ENCODE measurements at regions not wholly inside any gene's neighbourhood (a gene's known extent, or its start where the extent isn't known, plus 50 kb on each side); places are given as distances from the start of the nearest gene placed in this dataset.

- Histone ChIP-seq H2BK12ac (ENCODE audit: low read depth, low read length) (no peak overlapping the region), H2AFZ (ENCODE audit: low read length) (no peak overlapping the region), H3K18ac (ENCODE audit: extremely low read depth, low read length) (no peak overlapping the region), H3K23ac (ENCODE audit: insufficient read length) (no peak overlapping the region), H2BK5ac (ENCODE audit: low read depth, low read length) (no peak overlapping the region), H3K4me3 (ENCODE audit: extremely low read depth in 1 of 4, insufficient read depth in 2 of 4, low read depth in 3 of 4, low read length in 4 of 4) (no peak overlapping the region), H3K79me1 (ENCODE audit: low read depth, low read length) (no peaks in the 10 kb centered on the region), H3K14ac (ENCODE audit: insufficient read length) (no peak overlapping the region), H3K27ac (ENCODE audit: low read depth, low read length) (no peak overlapping the region), H3K9me3 (ENCODE audit: insufficient read depth in 2 of 2, low read depth in 1 of 2, low read length in 1 of 2) (peaks cover 0 to 5% of the 10 kb centered on the region in 2 experiments; a peak in 1 of 4 replicates), H2BK20ac (ENCODE audit: low read length) (no peak overlapping the region), H3K4me1 (replicated peaks in 1 of 4; ENCODE audit: control insufficient read depth in 3 of 4, insufficient read depth in 4 of 4, low read length in 3 of 4) (no peaks in the 10 kb centered on the region), H4K20me1 (replicated peaks in 1 of 2; ENCODE audit: control insufficient read depth in 1 of 2, insufficient read depth in 2 of 2, low read length in 2 of 2) (no peaks in the 10 kb centered on the region), H3K79me2 (ENCODE audit: control insufficient read depth in 1 of 2, insufficient read depth in 2 of 2, low read length in 2 of 2) (no peaks in the 10 kb centered on the region), H4K5ac (ENCODE audit: insufficient read length, low read depth, low read length) (no peak overlapping the region), H2AK5ac (ENCODE audit: low read depth, low read length) (no peak overlapping the region), H3K27me3 (replicated peaks in 1 of 4; ENCODE audit: control insufficient read depth in 3 of 4, extremely low read depth in 1 of 4, insufficient read depth in 3 of 4, low read length in 3 of 4) (no peaks in the 10 kb centered on the region), H3K9ac (replicated peaks in 1 of 4; ENCODE audit: extremely low read depth in 1 of 4, low read depth in 3 of 4, low read length in 3 of 4) (no peak overlapping the region), H3K56ac (replicated peaks; ENCODE audit: insufficient read length, low read depth, low read length) (no peak overlapping the region), H4K91ac (replicated peaks; ENCODE audit: insufficient read length, low read length) (no peak overlapping the region), H3K36me3 (ENCODE audit: control insufficient read depth in 2 of 4, insufficient read depth in 4 of 4, low read length in 3 of 4) (no peaks in the 10 kb centered on the region), H3K23me2 (ENCODE audit: low read depth, low read length) (no peaks in the 10 kb centered on the region), H3K4ac (replicated peaks; ENCODE audit: insufficient read length, low read depth, low read length) (no peak overlapping the region), H4K8ac (ENCODE audit: extremely low read depth, insufficient read depth, low read length) (no peak overlapping the region), H3K4me2 (ENCODE audit: insufficient read depth in 1 of 2, low read depth in 2 of 2, low read length in 2 of 2) (no peak overlapping the region), H2BK120ac (replicated peaks; ENCODE audit: low read depth, low read length) (no peak overlapping the region), H2BK15ac (ENCODE audit: low read length) (no peak overlapping the region)
- FAIRE-seq = no peak
- CTCF ChIA-PET (ENCODE audit: partially characterized antibody) = interaction anchor here (1.1 kb wide), 1 partner anchor 9 kb away, joined by 4 read pairs; no protein-coding TSS in a partner anchor
- no peak for DNase-seq (ENCODE audit: low read depth in 1 of 2, low spot score in 2 of 2)
- WGBS, 2 experiments (ENCODE audit: extremely low coverage in 1 of 2, insufficient coverage in 1 of 2, insufficient read length in 1 of 2, insufficient replicate concordance in 2 of 2, low coverage in 1 of 2, low lambda C conversion rate in 2 of 2, missing lambda C conversion rate in 1 of 2) = 84% methylated on average over 3 of the region's 3 CpGs; no CpG with 5 or more reads in 1 of the 2 experiments
- POLR2A ChIA-PET (ENCODE audit: partially characterized antibody) = no interaction called here
- no peak for TF ChIP-seq CREB1 (IDR thresholded peaks at IDR 0.05)
- TF ChIP-seq ASH2L (IDR thresholded peaks at IDR 0.05; ENCODE audit: low read length) = no peak
- no peak for TF ChIP-seq CHD1 (IDR thresholded peaks at IDR 0.05; ENCODE audit: low read depth, low read length)
- TF ChIP-seq SIN3A (conservative IDR thresholded peaks at IDR 0.05 in 1 of 2, IDR thresholded peaks at IDR 0.05 in 1 of 2; ENCODE audit: low read depth in 1 of 2, low read length in 2 of 2) = no peak
- no peak for TF ChIP-seq HDAC2 (IDR thresholded peaks at IDR 0.05; ENCODE audit: borderline replicate concordance in 1 of 2, low read depth in 2 of 2, low read length in 2 of 2)
- no peak for TF ChIP-seq SRF (IDR thresholded peaks at IDR 0.05; ENCODE audit: low read depth, low read length)
- no peak for TF ChIP-seq SAP30 (IDR thresholded peaks at IDR 0.05; ENCODE audit: insufficient read depth, insufficient replicate concordance, low read length)
- TF ChIP-seq EP300 (IDR thresholded peaks at IDR 0.05; ENCODE audit: borderline replicate concordance in 1 of 2, low read depth in 2 of 2, low read length in 2 of 2) = no peak
- TF ChIP-seq NANOG (IDR thresholded peaks at IDR 0.05; ENCODE audit: insufficient read depth, low read depth, low read length, poor library complexity, severe bottlenecking) = no peak
- no peak for TF ChIP-seq RNF2 (IDR thresholded peaks at IDR 0.05; ENCODE audit: borderline replicate concordance, low read depth, low read length, missing control alignments, poor library complexity, severe bottlenecking)
- no peak for TF ChIP-seq TAF7 (optimal IDR thresholded peaks at IDR 0.05; ENCODE audit: borderline replicate concordance, low read depth, low read length)
- no peak for TF ChIP-seq HDAC6 (IDR thresholded peaks at IDR 0.05; ENCODE audit: low read depth, low read length)
- no peak for TF ChIP-seq FOSL1 (IDR thresholded peaks at IDR 0.05; ENCODE audit: insufficient read depth, low read depth, low read length)
- no peak for TF ChIP-seq TBP (IDR thresholded peaks at IDR 0.05; ENCODE audit: low read depth, low read length)
These were observed 587.2 kb downstream of the EPHA5 start for GRCh38 chr4:65083076-65083475.
